AG09319 (cell line): ENCODE measurements at regions not wholly inside any gene's neighbourhood (a gene's known extent, or its start where the extent isn't known, plus 50 kb on each side); places are given as distances from the start of the nearest gene placed in this dataset.

Experiments used
- DNase-seq: peaks from one replicate; pipeline ENCODE4 v3.0.0-alpha.2; 2010; ENCODE audit warnings: low read depth; ENCODE audit errors: extremely low read depth
- TF ChIP-seq, protein P1 (sequence below): IDR thresholded peaks from 2 replicates; pipeline ENCODE4 v1.5.1; 2011; ENCODE audit warnings: low read depth, mild to moderate bottlenecking, inconsistent platforms, low read length, moderate library complexity

- no peak for DNase-seq
- TF ChIP-seq, protein P1, sequence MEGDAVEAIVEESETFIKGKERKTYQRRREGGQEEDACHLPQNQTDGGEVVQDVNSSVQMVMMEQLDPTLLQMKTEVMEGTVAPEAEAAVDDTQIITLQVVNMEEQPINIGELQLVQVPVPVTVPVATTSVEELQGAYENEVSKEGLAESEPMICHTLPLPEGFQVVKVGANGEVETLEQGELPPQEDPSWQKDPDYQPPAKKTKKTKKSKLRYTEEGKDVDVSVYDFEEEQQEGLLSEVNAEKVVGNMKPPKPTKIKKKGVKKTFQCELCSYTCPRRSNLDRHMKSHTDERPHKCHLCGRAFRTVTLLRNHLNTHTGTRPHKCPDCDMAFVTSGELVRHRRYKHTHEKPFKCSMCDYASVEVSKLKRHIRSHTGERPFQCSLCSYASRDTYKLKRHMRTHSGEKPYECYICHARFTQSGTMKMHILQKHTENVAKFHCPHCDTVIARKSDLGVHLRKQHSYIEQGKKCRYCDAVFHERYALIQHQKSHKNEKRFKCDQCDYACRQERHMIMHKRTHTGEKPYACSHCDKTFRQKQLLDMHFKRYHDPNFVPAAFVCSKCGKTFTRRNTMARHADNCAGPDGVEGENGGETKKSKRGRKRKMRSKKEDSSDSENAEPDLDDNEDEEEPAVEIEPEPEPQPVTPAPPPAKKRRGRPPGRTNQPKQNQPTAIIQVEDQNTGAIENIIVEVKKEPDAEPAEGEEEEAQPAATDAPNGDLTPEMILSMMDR: no peak
Measured at GRCh38 chr2:139218181-139218580, 438.0 kb upstream of the NXPH2 start.

- TF ChIP-seq, protein P1: no peak
- DNase-seq: no peak
Measured at GRCh38 chr2:139217641-139218040, 437.5 kb upstream of the NXPH2 start.

GRCh38 chr2:139216435-139216834 is 436.2 kb upstream of the NXPH2 start:
- TF ChIP-seq, protein P1: no peak
- DNase-seq: no peak

DNA sequence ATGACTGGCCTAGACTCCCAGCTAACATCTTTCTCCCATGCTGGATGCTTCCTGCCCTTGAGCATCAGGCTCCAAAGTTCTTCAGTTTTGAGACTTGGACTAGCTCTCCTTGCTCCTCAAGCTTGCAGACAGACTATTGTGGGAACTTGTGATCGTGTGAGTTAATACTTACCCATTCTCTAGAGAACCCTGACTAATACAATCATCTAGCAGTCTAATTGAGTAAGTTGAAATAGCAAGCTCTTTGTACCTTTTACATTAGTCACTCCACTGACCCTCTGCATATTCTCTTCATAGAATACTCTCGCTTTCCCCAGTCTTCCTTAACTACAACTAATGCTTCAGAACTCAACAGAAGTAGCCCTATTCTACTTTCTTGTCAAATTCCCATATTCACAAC is 434.6 kb upstream of the NXPH2 start:
- TF ChIP-seq, protein P1: no peak
- no peak for DNase-seq

- TF ChIP-seq, protein P1: no peak
- DNase-seq: no peak
Measured at GRCh38 chr2:139209586-139209985, 429.4 kb upstream of the NXPH2 start.

DNA sequence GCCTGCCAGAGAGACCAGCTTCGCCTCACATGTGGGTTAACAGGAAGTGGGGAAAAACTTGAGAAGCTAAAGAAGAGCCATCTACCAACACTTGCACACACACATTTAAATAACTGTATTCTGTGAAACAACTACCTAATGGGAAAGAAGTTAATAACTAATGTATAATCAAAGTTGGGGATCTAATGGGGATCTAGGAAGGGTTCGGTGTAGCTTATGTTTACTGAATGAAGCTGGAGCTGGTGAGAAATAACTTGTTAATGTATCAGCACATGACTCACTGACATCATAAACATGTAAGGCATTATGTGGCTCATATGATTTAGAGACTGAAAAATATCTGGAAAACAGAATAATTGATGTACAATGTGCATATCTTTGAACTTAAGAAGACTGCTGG is 421.3 kb upstream of the NXPH2 start:
- no peak for DNase-seq
- TF ChIP-seq, protein P1: no peak

GRCh38 chr2:139196754-139197153 is 416.6 kb upstream of the NXPH2 start:
- TF ChIP-seq, protein P1: no peak
- DNase-seq: no peak

- DNase-seq: no peak
- TF ChIP-seq, protein P1: no peak
Measured at GRCh38 chr2:139194546-139194945, 414.4 kb upstream of the NXPH2 start.
